HCT116 (cell line): ENCODE measurements at regions not wholly inside any gene's neighbourhood (a gene's known extent, or its start where the extent isn't known, plus 50 kb on each side); places are given as distances from the start of the nearest gene placed in this dataset.

ENCODE experiments used
- CEBPB ChIP-seq: IDR thresholded peaks from 2 replicates; pipeline ENCODE4 v1.6.1; 2012; ENCODE audit warnings: low read depth
- CTCF ChIP-seq, 3 experiments: fragments of 200-600 bp in 1 of 3; sonication (generic) in 1 of 3; IDR thresholded peaks in 2 of 3; conservative IDR thresholded peaks in 1 of 3; 2 replicates each; pipeline ENCODE4 v1.5.1; 2012 to 2017; ENCODE audit warnings: low read depth in 2 of 3, low read length in 2 of 3, antibody characterized with exemption in 1 of 3, borderline replicate concordance in 1 of 3, control low read depth in 1 of 3, mild to moderate bottlenecking in 1 of 3, mixed read lengths in 1 of 3, mixed run types in 1 of 3, moderate library complexity in 1 of 3; ENCODE audit not compliant: insufficient read depth in 1 of 3
- EGR1 ChIP-seq: IDR thresholded peaks from 2 replicates; pipeline ENCODE4 v1.6.1; 2012; ENCODE audit warnings: low read depth
- EZH2 ChIP-seq: fragments of 200-600 bp; sonication (generic); IDR thresholded peaks from 2 replicates; pipeline ENCODE4 v1.6.1; 2017; ENCODE audit warnings: antibody characterized with exemption, mixed run types
- POLR2A ChIP-seq: IDR thresholded peaks from 2 replicates; pipeline ENCODE4 v1.7.0; 2011; ENCODE audit warnings: borderline replicate concordance; ENCODE audit not compliant: insufficient read depth, insufficient read length; ENCODE audit errors: extremely low read depth
- POLR2AphosphoS5 ChIP-seq: IDR thresholded peaks from 2 replicates; pipeline ENCODE4 v1.6.1; 2011; ENCODE audit warnings: mild to moderate bottlenecking, low read depth, low read length, moderate library complexity
- RAD21 ChIP-seq: IDR thresholded peaks from 2 replicates; pipeline ENCODE4 v1.6.1; 2012; ENCODE audit warnings: low read depth, mild to moderate bottlenecking
- SIN3A ChIP-seq: IDR thresholded peaks from 2 replicates; pipeline ENCODE4 v1.6.1; 2012; ENCODE audit warnings: low read depth
- SP1 ChIP-seq: IDR thresholded peaks from 2 replicates; pipeline ENCODE4 v1.6.1; 2012; ENCODE audit warnings: low read depth
- SRF ChIP-seq: IDR thresholded peaks from 2 replicates; pipeline ENCODE4 v1.6.1; 2012; ENCODE audit warnings: low read depth
- ZBTB33 ChIP-seq: IDR thresholded peaks from 2 replicates; pipeline ENCODE4 v1.6.1; 2011; ENCODE audit warnings: mild to moderate bottlenecking, low read length, moderate library complexity; ENCODE audit not compliant: insufficient replicate concordance; ENCODE audit errors: extremely low read depth

- TF ChIP-seq CTCF (IDR thresholded peaks at IDR 0.05 in 2 of 3, conservative IDR thresholded peaks at IDR 0.05 in 1 of 3; ENCODE audit: borderline replicate concordance in 1 of 3, insufficient read depth in 1 of 3, low read depth in 2 of 3, low read length in 2 of 3) (no peak), RAD21 (no peak), SIN3A (no peak), POLR2AphosphoS5 (no peak), EZH2 (no peak), EGR1 (no peak), CEBPB (no peak), ZBTB33 (no peak), POLR2A (no peak), SRF (no peak), SP1 (no peak)
These were observed 340.0 kb downstream of the SUCLA2 start for GRCh38 chr13:47661076-47661475.
